MCF 10A (cell line): ENCODE measurements at regions not wholly inside any gene's neighbourhood (a gene's known extent, or its start where the extent isn't known, plus 50 kb on each side); places are given as distances from the start of the nearest gene placed in this dataset.

Source experiments
- BruUV-seq: library from RNA; stranded (reverse); fragments of 400-500 nt; replicated peaks from 2 replicates; lab custom pipeline; 2021; lab: Mats Ljungman, UMichigan
- CTCF ChIA-PET: fragments of 300-600 bp; sonication (Branson Sonifier 250); formaldehyde crosslinking; extraction: SDS; loops from one replicate; lab custom pipeline; 2021; ENCODE audit warnings: antibody characterized with exemption, inconsistent platforms; lab: Yijun Ruan, JAX
- POLR2A ChIA-PET: fragments of 300-600, 350-650 bp; sonication (Branson Sonifier 250); formaldehyde crosslinking; extraction: SDS; loops from one replicate; lab custom pipeline; 2020; ENCODE audit warnings: antibody characterized with exemption, inconsistent platforms; lab: Yijun Ruan, JAX
- DNase-seq: peaks from one replicate; pipeline ENCODE4 v3.0.0-alpha.2; 2018; ENCODE audit not compliant: unreplicated experiment
- H3K27ac Mint-ChIP-seq: one replicate; pipeline ENCODE4 v1.8.0; 2022; ENCODE audit warnings: mild to moderate bottlenecking, low read depth, mixed read lengths; ENCODE audit not compliant: unreplicated experiment
- H3K27me3 Mint-ChIP-seq: one replicate; pipeline ENCODE4 v1.8.0; 2022; ENCODE audit warnings: mixed read lengths; ENCODE audit not compliant: insufficient read depth, unreplicated experiment
- H3K36me3 Mint-ChIP-seq: one replicate; pipeline ENCODE4 v1.8.0; 2022; ENCODE audit warnings: mild to moderate bottlenecking, moderate library complexity, mixed read lengths; ENCODE audit not compliant: insufficient read depth, unreplicated experiment
- H3K4me1 Mint-ChIP-seq: one replicate; pipeline ENCODE4 v1.8.0; 2022; ENCODE audit warnings: mixed read lengths; ENCODE audit not compliant: insufficient read depth, unreplicated experiment
- H3K4me3 Mint-ChIP-seq: one replicate; pipeline ENCODE4 v1.8.0; 2022; ENCODE audit warnings: mild to moderate bottlenecking, moderate library complexity, mixed read lengths; ENCODE audit not compliant: unreplicated experiment
- H3K9me3 Mint-ChIP-seq: one replicate; pipeline ENCODE4 v1.8.0; 2022; ENCODE audit warnings: mixed read lengths; ENCODE audit not compliant: unreplicated experiment
- CTCF ChIP-seq: fragments of 200-600 bp; IDR thresholded peaks from one replicate; pipeline ENCODE4 v1.8.0; 2022; ENCODE audit warnings: antibody characterized with exemption, mild to moderate bottlenecking; ENCODE audit not compliant: unreplicated experiment
- intact Hi-C: fragments of 100-400 bp; cut with micrococcal nuclease; formaldehyde crosslinking; loops from 2 replicates; pipeline ENCODE4 v1.14.1; 2022

- no peak for TF ChIP-seq CTCF
- no peak for DNase-seq
- Mint-ChIP-seq H3K27ac (no peak overlapping the region), H3K9me3 (peaks cover 60% of the 10 kb centered on the region), H3K36me3 (no peaks in the 10 kb centered on the region), H3K4me1 (no peaks in the 10 kb centered on the region), H3K4me3 (no peak overlapping the region), H3K27me3 (no peaks in the 10 kb centered on the region)
- ChIA-PET POLR2A (no interaction called here), CTCF (no interaction called here)
- no TSS peak for BruUV-seq
- intact Hi-C loops: no loop called here
Observed at GRCh38 chr4:10761903-10762302, 77.3 kb upstream of the CLNK start.

- Mint-ChIP-seq H3K9me3 (peaks cover 65% of the 10 kb centered on the region), H3K4me1 (no peaks in the 10 kb centered on the region), H3K4me3 (no peak overlapping the region), H3K27ac (no peak overlapping the region), H3K36me3 (no peaks in the 10 kb centered on the region), H3K27me3 (no peaks in the 10 kb centered on the region)
- no peak for DNase-seq
- intact Hi-C loops: no loop called here
- no peak for TF ChIP-seq CTCF
- CTCF ChIA-PET: no interaction called here
- POLR2A ChIA-PET: no interaction called here
- BruUV-seq: no TSS peak
Observed at GRCh38 chr4:10760086-10760485, 75.5 kb upstream of the CLNK start.

- no peak overlapping the region for H3K27ac Mint-ChIP-seq
- no peak overlapping the region for H3K4me3 Mint-ChIP-seq
- DNase-seq: no peak
- no peak for TF ChIP-seq CTCF
- POLR2A ChIA-PET: interaction anchor here (0.5 kb wide), 1 partner anchor 966 kb away, joined by 3 read pairs; no protein-coding TSS in a partner anchor
- CTCF ChIA-PET: interaction anchor here (0.7 kb wide), 1 partner anchor 48 kb away, joined by 5 read pairs; no protein-coding TSS in a partner anchor
- BruUV-seq: no TSS peak
- intact Hi-C loops: no loop called here
- H3K9me3 Mint-ChIP-seq: peaks cover 54% of the 10 kb centered on the region
- no peaks in the 10 kb centered on the region for H3K27me3 Mint-ChIP-seq
- no peaks in the 10 kb centered on the region for H3K36me3 Mint-ChIP-seq
- H3K4me1 Mint-ChIP-seq: no peaks in the 10 kb centered on the region
Observed at GRCh38 chr4:10758906-10759305, 74.3 kb upstream of the CLNK start.

- CTCF ChIA-PET: no interaction called here
- no peak overlapping the region for H3K4me3 Mint-ChIP-seq
- peaks cover 27% of the 10 kb centered on the region for H3K9me3 Mint-ChIP-seq
- no peaks in the 10 kb centered on the region for H3K36me3 Mint-ChIP-seq
- H3K27ac Mint-ChIP-seq: no peak overlapping the region
- H3K4me1 Mint-ChIP-seq: no peaks in the 10 kb centered on the region
- intact Hi-C loops: no loop called here
- H3K27me3 Mint-ChIP-seq: no peaks in the 10 kb centered on the region
- no peak for TF ChIP-seq CTCF
- no peak for DNase-seq
- BruUV-seq: no TSS peak
- POLR2A ChIA-PET: no interaction called here
Observed at GRCh38 chr4:10753856-10754402, 69.4 kb upstream of the CLNK start.
